DND-41 (cell line): ENCODE measurements at regions not wholly inside any gene's neighbourhood (a gene's known extent, or its start where the extent isn't known, plus 50 kb on each side); places are given as distances from the start of the nearest gene placed in this dataset.

Experiments
- ATAC-seq: fragments of 200-7000 bp; cut with Tn5 transposase; 3 replicates; pipeline ENCODE4 v1.9.1; 2021; ENCODE audit warnings: low read depth; ENCODE audit not compliant: insufficient read depth
- DNase-seq: peaks from one replicate; pipeline ENCODE4 v3.0.0-alpha.2; 2020
- H2AFZ ChIP-seq: 2 replicates; pipeline ENCODE4 v1.6.0; 2012; ENCODE audit warnings: low read depth, low read length
- H3K27ac ChIP-seq: 2 replicates; pipeline ENCODE4 v1.5.1; 2012; ENCODE audit warnings: low read length, inconsistent platforms
- H3K27me3 ChIP-seq: fragments of 200-600 bp; sonication (generic); 2 replicates; pipeline ENCODE4 v1.6.0; 2012; ENCODE audit warnings: low read length, mild to moderate bottlenecking, inconsistent platforms; ENCODE audit not compliant: insufficient read depth, poor library complexity
- H3K36me3 ChIP-seq: 2 replicates; pipeline ENCODE4 v1.5.1; 2012; ENCODE audit warnings: low read length, inconsistent platforms; ENCODE audit not compliant: insufficient read depth
- H3K4me1 ChIP-seq: 2 replicates; pipeline ENCODE4 v1.5.1; 2012; ENCODE audit warnings: mild to moderate bottlenecking, low read length; ENCODE audit not compliant: insufficient read depth
- H3K4me2 ChIP-seq: 2 replicates; pipeline ENCODE4 v1.6.0; 2012; ENCODE audit warnings: mild to moderate bottlenecking, moderate library complexity, low read length, inconsistent platforms; ENCODE audit not compliant: insufficient read depth
- H3K4me3 ChIP-seq, 2 experiments: fragments of 200-600 bp in 1 of 2; shearing (Covaris generic) in 1 of 2; 2 replicates each; pipeline ENCODE4 v1.5.1; 2012 to 2016; ENCODE audit warnings: inconsistent platforms in 2 of 2, low read length in 2 of 2, mild to moderate bottlenecking in 2 of 2, low read depth in 1 of 2, moderate library complexity in 1 of 2
- H3K79me2 ChIP-seq: 2 replicates; pipeline ENCODE4 v1.6.0; 2012; ENCODE audit warnings: low read length, inconsistent platforms; ENCODE audit not compliant: insufficient read depth
- H3K9ac ChIP-seq: 2 replicates; pipeline ENCODE4 v1.6.0; 2012; ENCODE audit warnings: low read depth, mild to moderate bottlenecking, inconsistent platforms, low read length, moderate library complexity
- H3K9me3 ChIP-seq: 2 replicates; pipeline ENCODE4 v1.5.1; 2012; ENCODE audit warnings: low read length, moderate library complexity, mild to moderate bottlenecking, inconsistent platforms; ENCODE audit not compliant: insufficient read depth, severe bottlenecking
- H4K20me1 ChIP-seq: 2 replicates; pipeline ENCODE4 v1.6.0; 2012; ENCODE audit warnings: low read length; ENCODE audit not compliant: insufficient read depth
- CTCF ChIP-seq: IDR thresholded peaks from 2 replicates; pipeline ENCODE4 v1.5.1; 2012; ENCODE audit warnings: borderline replicate concordance, low read length, moderate library complexity, mild to moderate bottlenecking; ENCODE audit not compliant: poor library complexity, severe bottlenecking; ENCODE audit errors: extremely low read depth
- EZH2 ChIP-seq: IDR thresholded peaks from 3 replicates; pipeline ENCODE4 v1.6.1; 2012; ENCODE audit warnings: borderline replicate concordance, low read depth, mild to moderate bottlenecking, moderate library complexity, low read length, inconsistent platforms; ENCODE audit not compliant: severe bottlenecking

DNA sequence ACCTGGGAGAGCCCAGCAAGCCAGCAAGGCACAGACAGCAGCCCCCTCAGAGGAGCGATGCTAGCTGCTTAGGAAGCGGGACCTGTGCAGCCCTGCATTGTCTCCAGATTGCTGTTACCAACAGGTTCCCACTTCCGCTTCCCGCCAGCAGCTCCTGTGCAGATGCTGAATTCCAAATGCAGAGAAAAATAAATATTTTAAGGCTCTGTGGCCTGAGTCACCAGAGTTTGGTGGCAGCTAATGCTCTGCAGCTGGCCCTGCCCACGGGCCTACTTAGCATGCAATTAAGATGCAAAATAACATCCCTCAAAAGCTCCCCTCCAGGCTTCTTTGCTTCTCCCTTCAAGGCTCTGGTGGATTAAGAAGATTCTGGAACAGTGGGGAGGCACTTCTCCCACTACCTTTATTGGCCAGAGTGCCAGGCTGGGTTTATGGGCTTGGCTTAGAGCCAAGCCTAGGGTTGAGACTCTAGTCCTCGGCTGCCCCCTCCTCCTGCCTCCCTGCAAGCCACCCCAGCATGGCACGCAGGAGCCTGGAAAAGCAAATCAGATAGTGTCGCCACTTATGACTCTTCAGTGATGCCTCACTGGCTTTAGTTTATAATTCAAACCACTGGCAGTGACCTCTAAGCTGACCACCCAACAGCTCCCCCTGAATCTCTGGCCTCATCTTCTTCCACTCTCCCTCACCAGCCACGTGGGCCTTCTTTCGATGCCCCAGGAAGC, 207.1 kb upstream of the ZC3H12A start:
- DNase-seq (no peak), ATAC-seq (no peak)
- H3K9me3 ChIP-seq: no peaks in the 10 kb centered on the region
- no peak overlapping the region for H3K9ac ChIP-seq
- H3K36me3 ChIP-seq: no peaks in the 10 kb centered on the region
- no peaks in the 10 kb centered on the region for H4K20me1 ChIP-seq
- H3K4me1 ChIP-seq: no peaks in the 10 kb centered on the region
- H3K27ac ChIP-seq: no peak overlapping the region
- TF ChIP-seq CTCF: no peak
- no peak for TF ChIP-seq EZH2
- no peak overlapping the region for H2AFZ ChIP-seq
- H3K4me2 ChIP-seq: no peak overlapping the region
- H3K79me2 ChIP-seq: no peaks in the 10 kb centered on the region
- H3K4me3 ChIP-seq: no peak overlapping the region
- no peaks in the 10 kb centered on the region for H3K27me3 ChIP-seq

DNA sequence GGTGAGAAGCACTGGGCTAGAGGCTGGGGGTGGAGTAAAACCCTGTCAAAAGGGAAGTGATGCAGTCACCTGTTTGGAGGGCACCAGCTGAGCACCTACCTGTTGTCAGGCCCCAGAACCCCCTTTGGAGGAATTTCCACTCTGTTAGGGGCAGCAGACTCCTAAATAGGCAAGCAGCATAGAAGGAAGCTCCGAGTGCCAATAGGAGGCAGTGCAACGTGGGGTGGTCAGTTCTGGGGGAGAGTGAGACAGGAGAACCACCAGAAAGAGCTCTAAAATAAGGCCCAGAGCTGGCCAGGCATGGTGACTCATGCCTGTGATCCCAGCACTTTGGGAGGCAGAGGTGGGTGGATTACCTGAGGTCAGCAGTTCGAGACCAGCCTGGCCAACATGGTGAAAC, 203.7 kb upstream of the ZC3H12A start:
- H3K27ac ChIP-seq: no peak overlapping the region
- TF ChIP-seq EZH2 (no peak), CTCF (no peak)
- no peak overlapping the region for H2AFZ ChIP-seq
- ATAC-seq: no peak
- no peak for DNase-seq
- H3K36me3 ChIP-seq: no peaks in the 10 kb centered on the region
- no peaks in the 10 kb centered on the region for H3K4me1 ChIP-seq
- no peak overlapping the region for H3K9ac ChIP-seq
- no peaks in the 10 kb centered on the region for H3K9me3 ChIP-seq
- no peaks in the 10 kb centered on the region for H3K79me2 ChIP-seq
- H3K4me2 ChIP-seq: no peak overlapping the region
- peaks cover 11% of the 10 kb centered on the region for H3K27me3 ChIP-seq
- H4K20me1 ChIP-seq: no peaks in the 10 kb centered on the region; the same call in 1 of the 2 replicates
- no peak overlapping the region for H3K4me3 ChIP-seq

DNA sequence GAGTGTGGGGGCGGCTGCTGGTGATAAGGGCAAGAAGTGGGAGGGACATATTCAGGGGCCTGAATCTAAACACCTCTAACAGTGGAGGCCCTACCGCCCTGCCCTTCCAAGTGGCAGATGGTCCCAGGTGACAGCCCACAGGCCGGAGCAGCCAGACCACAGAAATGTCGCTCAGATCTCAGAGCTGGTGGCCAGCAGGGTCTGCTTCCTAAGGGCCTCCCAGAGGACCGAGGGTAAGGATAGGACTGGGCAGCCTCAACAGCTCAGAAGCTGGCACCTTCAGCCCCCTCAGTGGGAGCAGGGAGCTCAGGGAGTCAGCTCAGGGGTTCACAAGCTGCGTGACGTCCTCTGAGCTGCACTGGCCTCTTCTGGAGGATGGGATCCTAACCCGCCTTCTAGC, 201.8 kb upstream of the ZC3H12A start:
- Histone ChIP-seq H3K27ac (no peak overlapping the region), H3K4me2 (no peak overlapping the region), H3K79me2 (no peaks in the 10 kb centered on the region), H3K9me3 (no peaks in the 10 kb centered on the region), H4K20me1 (no peaks in the 10 kb centered on the region; the same call in 1 of the 2 replicates), H2AFZ (no peak overlapping the region), H3K36me3 (no peaks in the 10 kb centered on the region), H3K4me1 (no peaks in the 10 kb centered on the region), H3K27me3 (peaks cover 11% of the 10 kb centered on the region), H3K9ac (no peak overlapping the region), H3K4me3 (no peak overlapping the region)
- TF ChIP-seq EZH2 (no peak), CTCF (no peak)
- ATAC-seq (no peak), DNase-seq (no peak)
